ENCODE measurements at regions not wholly inside any gene's neighbourhood (a gene's known extent, or its start where the extent isn't known, plus 50 kb on each side); places are given as distances from the start of the nearest gene placed in this dataset.

DNA sequence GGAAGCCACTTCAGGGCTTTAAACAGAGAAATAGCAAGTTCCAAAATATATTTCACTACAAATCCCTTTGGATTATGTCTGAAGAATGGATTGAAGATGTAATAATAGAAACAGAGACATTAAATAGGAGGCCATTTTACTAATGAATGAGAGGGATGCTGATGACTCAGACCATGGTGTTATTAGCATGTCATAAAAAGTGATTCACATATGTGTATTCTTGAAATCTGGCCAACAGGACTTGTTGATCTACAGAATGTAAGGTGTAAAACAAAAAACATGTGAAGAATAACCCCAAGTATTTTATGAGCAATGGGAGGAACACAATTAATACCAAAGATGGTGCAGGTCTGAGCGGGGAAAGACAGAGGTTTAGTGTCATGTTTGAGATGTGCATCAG is 873.7 kb downstream of the SLITRK5 start:
- no peak overlapping the region for H3K27ac ChIP-seq (ENCODE audit: low read depth, low read length)
- no peaks in the 10 kb centered on the region for H3K27me3 ChIP-seq (ENCODE audit: control insufficient read depth in 1 of 2, insufficient read depth in 2 of 2, low read length in 2 of 2)
- H3K9ac ChIP-seq (ENCODE audit: low read depth in 1 of 2, low read length in 2 of 2) = no peak overlapping the region
- no peak overlapping the region for H3K4me3 ChIP-seq (ENCODE audit: low read depth in 1 of 2, low read length in 2 of 2)
- no peaks in the 10 kb centered on the region for H3K36me3 ChIP-seq (ENCODE audit: control insufficient read depth in 1 of 2, insufficient read depth in 2 of 2, low read length in 2 of 2)
- H3K9me3 ChIP-seq (ENCODE audit: control insufficient read depth in 1 of 2, low read length in 2 of 2) = peaks cover 3 to 6% of the 10 kb centered on the region in 2 donors
- no peaks in the 10 kb centered on the region for H3K4me1 ChIP-seq (ENCODE audit: control insufficient read depth in 1 of 2, insufficient read depth in 2 of 2, low read length in 2 of 2)

DNA sequence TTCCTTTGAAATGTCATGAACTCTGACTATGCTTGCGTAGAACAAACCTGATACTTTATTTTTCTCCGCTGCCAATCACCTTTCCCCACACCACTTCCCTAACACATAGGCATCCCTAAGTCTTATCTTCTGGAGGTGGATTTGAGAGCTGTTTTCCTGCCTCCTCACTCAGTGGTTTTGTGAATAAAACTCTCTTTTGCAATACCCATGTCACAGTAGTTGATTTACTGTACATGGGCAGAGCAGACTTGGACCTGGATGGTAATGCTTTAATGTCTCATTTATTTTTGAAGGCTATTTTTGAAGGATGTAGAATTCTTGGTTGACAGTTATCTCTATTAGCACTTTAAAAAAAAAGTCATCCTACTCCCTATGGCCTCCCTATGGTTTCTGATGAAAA is 881.8 kb downstream of the SLITRK5 start:
- no peak overlapping the region for H3K27ac ChIP-seq (ENCODE audit: low read depth, low read length)
- H3K4me1 ChIP-seq (ENCODE audit: control insufficient read depth in 1 of 2, insufficient read depth in 2 of 2, low read length in 2 of 2) = no peaks in the 10 kb centered on the region

DNA sequence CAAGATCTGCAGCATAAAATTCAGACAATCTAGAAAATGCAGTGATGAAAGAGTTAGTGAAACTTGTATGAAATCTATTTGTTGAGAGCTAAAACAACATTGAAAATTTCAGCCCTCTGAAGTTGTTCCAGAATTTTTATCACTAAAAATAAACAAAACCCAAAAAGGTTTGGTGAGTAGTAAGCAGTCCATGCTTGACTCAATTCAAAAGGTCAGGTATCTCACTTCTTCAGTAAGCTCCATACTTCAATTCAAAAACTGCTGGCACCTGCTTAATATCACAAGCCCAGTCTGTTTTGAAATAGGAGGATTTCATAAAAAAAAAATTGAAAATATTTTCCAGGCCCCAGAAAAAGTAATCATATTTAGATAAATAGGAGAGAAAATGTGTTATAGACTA is 894.4 kb downstream of the SLITRK5 start:
- H3K36me3 ChIP-seq (ENCODE audit: control insufficient read depth in 1 of 2, insufficient read depth in 2 of 2, low read length in 2 of 2) = no peaks in the 10 kb centered on the region
- H3K9ac ChIP-seq (ENCODE audit: low read depth in 1 of 2, low read length in 2 of 2) = no peak overlapping the region
- H3K4me3 ChIP-seq (ENCODE audit: low read depth in 1 of 2, low read length in 2 of 2) = no peak overlapping the region
- H3K9me3 ChIP-seq (ENCODE audit: control insufficient read depth in 1 of 2, low read length in 2 of 2) = peaks cover 0 to 2% of the 10 kb centered on the region in 2 donors
- no peaks in the 10 kb centered on the region for H3K4me1 ChIP-seq (ENCODE audit: control insufficient read depth in 1 of 2, insufficient read depth in 2 of 2, low read length in 2 of 2)
- H3K27me3 ChIP-seq (ENCODE audit: control insufficient read depth in 1 of 2, insufficient read depth in 2 of 2, low read length in 2 of 2) = no peaks in the 10 kb centered on the region
- H3K27ac ChIP-seq (ENCODE audit: low read depth, low read length) = no peak overlapping the region

More for the DNA sequence above, 881.8 kb downstream of the SLITRK5 start:
- Histone ChIP-seq H3K4me3 (ENCODE audit: low read depth in 1 of 2, low read length in 2 of 2) (no peak overlapping the region), H3K36me3 (ENCODE audit: control insufficient read depth in 1 of 2, insufficient read depth in 2 of 2, low read length in 2 of 2) (no peaks in the 10 kb centered on the region), H3K27me3 (ENCODE audit: control insufficient read depth in 1 of 2, insufficient read depth in 2 of 2, low read length in 2 of 2) (no peaks in the 10 kb centered on the region), H3K9me3 (ENCODE audit: control insufficient read depth in 1 of 2, low read length in 2 of 2) (peaks cover under 1 to 6% of the 10 kb centered on the region in 2 donors), H3K9ac (ENCODE audit: low read depth in 1 of 2, low read length in 2 of 2) (no peak overlapping the region)

GRCh38 chr13:88585861-88586260 is 914.7 kb downstream of the SLITRK5 start:
- Histone ChIP-seq H3K9ac (ENCODE audit: low read depth in 1 of 2, low read length in 2 of 2) (no peak overlapping the region), H3K27me3 (ENCODE audit: control insufficient read depth in 1 of 2, insufficient read depth in 2 of 2, low read length in 2 of 2) (no peaks in the 10 kb centered on the region), H3K4me3 (ENCODE audit: low read depth in 1 of 2, low read length in 2 of 2) (no peak overlapping the region), H3K27ac (ENCODE audit: low read depth, low read length) (no peak overlapping the region), H3K9me3 (ENCODE audit: control insufficient read depth in 1 of 2, low read length in 2 of 2) (no peaks in the 10 kb centered on the region), H3K4me1 (ENCODE audit: control insufficient read depth in 1 of 2, insufficient read depth in 2 of 2, low read length in 2 of 2) (no peaks in the 10 kb centered on the region), H3K36me3 (ENCODE audit: control insufficient read depth in 1 of 2, insufficient read depth in 2 of 2, low read length in 2 of 2) (no peaks in the 10 kb centered on the region)

GRCh38 chr13:88586263-88586662 is 915.1 kb downstream of the SLITRK5 start:
- H3K4me1 ChIP-seq (ENCODE audit: control insufficient read depth in 1 of 2, insufficient read depth in 2 of 2, low read length in 2 of 2) = no peaks in the 10 kb centered on the region
- H3K27ac ChIP-seq (ENCODE audit: low read depth, low read length) = no peak overlapping the region
- peaks cover under 1% of the 10 kb centered on the region in 2 donors for H3K9me3 ChIP-seq (ENCODE audit: control insufficient read depth in 1 of 2, low read length in 2 of 2)
- no peaks in the 10 kb centered on the region for H3K27me3 ChIP-seq (ENCODE audit: control insufficient read depth in 1 of 2, insufficient read depth in 2 of 2, low read length in 2 of 2)
- H3K4me3 ChIP-seq (ENCODE audit: low read depth in 1 of 2, low read length in 2 of 2) = no peak overlapping the region
- no peak overlapping the region for H3K9ac ChIP-seq (ENCODE audit: low read depth in 1 of 2, low read length in 2 of 2)
- H3K36me3 ChIP-seq (ENCODE audit: control insufficient read depth in 1 of 2, insufficient read depth in 2 of 2, low read length in 2 of 2) = no peaks in the 10 kb centered on the region

DNA sequence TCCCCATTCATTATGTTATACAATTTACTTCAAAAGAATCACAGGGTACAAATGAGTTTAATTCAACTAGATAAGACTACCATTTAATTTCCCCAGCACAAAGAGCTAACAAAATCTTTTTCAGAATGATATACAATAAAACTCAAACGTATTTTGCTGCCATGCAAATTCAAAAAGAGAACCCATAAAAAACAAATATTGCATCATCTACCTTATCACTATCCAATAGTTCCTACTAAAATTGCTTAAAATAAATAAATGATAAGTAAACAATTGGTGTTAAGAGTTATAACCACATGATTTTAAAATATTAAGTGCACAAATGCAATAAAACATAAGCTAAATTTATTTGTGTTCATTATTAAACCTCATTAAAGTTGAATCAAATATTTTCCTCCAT is 919.4 kb downstream of the SLITRK5 start:
- Histone ChIP-seq H3K27ac (ENCODE audit: low read depth, low read length) (no peak overlapping the region), H3K27me3 (ENCODE audit: control insufficient read depth in 1 of 2, insufficient read depth in 2 of 2, low read length in 2 of 2) (no peaks in the 10 kb centered on the region), H3K4me3 (ENCODE audit: low read depth in 1 of 2, low read length in 2 of 2) (no peak overlapping the region), H3K4me1 (ENCODE audit: control insufficient read depth in 1 of 2, insufficient read depth in 2 of 2, low read length in 2 of 2) (no peaks in the 10 kb centered on the region), H3K36me3 (ENCODE audit: control insufficient read depth in 1 of 2, insufficient read depth in 2 of 2, low read length in 2 of 2) (no peaks in the 10 kb centered on the region), H3K9ac (ENCODE audit: low read depth in 1 of 2, low read length in 2 of 2) (no peak overlapping the region), H3K9me3 (ENCODE audit: control insufficient read depth in 1 of 2, low read length in 2 of 2) (peaks cover 17 to 19% of the 10 kb centered on the region in 2 donors)

GRCh38 chr13:88592105-88592504 is 920.9 kb downstream of the SLITRK5 start:
- Histone ChIP-seq H3K4me3 (ENCODE audit: low read depth in 1 of 2, low read length in 2 of 2) (no peak overlapping the region), H3K36me3 (ENCODE audit: control insufficient read depth in 1 of 2, insufficient read depth in 2 of 2, low read length in 2 of 2) (no peaks in the 10 kb centered on the region), H3K4me1 (ENCODE audit: control insufficient read depth in 1 of 2, insufficient read depth in 2 of 2, low read length in 2 of 2) (no peaks in the 10 kb centered on the region), H3K27ac (ENCODE audit: low read depth, low read length) (no peak overlapping the region), H3K9me3 (ENCODE audit: control insufficient read depth in 1 of 2, low read length in 2 of 2) (peaks cover 17 to 19% of the 10 kb centered on the region in 2 donors), H3K9ac (ENCODE audit: low read depth in 1 of 2, low read length in 2 of 2) (no peak overlapping the region), H3K27me3 (ENCODE audit: control insufficient read depth in 1 of 2, insufficient read depth in 2 of 2, low read length in 2 of 2) (no peaks in the 10 kb centered on the region)

DNA sequence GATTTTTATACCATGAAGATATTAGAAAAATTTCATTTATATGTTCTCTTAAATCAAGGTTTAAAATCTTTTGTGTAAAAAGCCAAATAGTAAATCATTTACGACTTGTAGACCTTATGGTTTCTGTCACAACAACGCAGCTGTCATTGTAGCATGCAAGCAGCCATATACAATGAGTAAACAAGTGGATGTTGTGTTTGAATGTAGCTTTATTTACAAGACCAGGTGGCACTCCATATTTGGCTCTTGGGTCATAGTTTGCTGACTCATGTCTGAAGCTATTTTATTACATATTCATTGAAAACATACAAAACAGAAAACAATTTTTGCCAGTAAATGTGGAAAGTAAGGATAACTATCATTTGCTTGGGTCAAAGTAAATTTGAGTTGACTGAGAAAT is 930.8 kb downstream of the SLITRK5 start:
- no peaks in the 10 kb centered on the region for H3K4me1 ChIP-seq (ENCODE audit: control insufficient read depth in 1 of 2, insufficient read depth in 2 of 2, low read length in 2 of 2)
- H3K36me3 ChIP-seq (ENCODE audit: control insufficient read depth in 1 of 2, insufficient read depth in 2 of 2, low read length in 2 of 2) = no peaks in the 10 kb centered on the region
- H3K9ac ChIP-seq (ENCODE audit: low read depth in 1 of 2, low read length in 2 of 2) = no peak overlapping the region
- H3K27me3 ChIP-seq (ENCODE audit: control insufficient read depth in 1 of 2, insufficient read depth in 2 of 2, low read length in 2 of 2) = no peaks in the 10 kb centered on the region
- no peak overlapping the region for H3K4me3 ChIP-seq (ENCODE audit: low read depth in 1 of 2, low read length in 2 of 2)
- peaks cover 0 to 2% of the 10 kb centered on the region in 2 donors for H3K9me3 ChIP-seq (ENCODE audit: control insufficient read depth in 1 of 2, low read length in 2 of 2)
- no peak overlapping the region for H3K27ac ChIP-seq (ENCODE audit: low read depth, low read length)

DNA sequence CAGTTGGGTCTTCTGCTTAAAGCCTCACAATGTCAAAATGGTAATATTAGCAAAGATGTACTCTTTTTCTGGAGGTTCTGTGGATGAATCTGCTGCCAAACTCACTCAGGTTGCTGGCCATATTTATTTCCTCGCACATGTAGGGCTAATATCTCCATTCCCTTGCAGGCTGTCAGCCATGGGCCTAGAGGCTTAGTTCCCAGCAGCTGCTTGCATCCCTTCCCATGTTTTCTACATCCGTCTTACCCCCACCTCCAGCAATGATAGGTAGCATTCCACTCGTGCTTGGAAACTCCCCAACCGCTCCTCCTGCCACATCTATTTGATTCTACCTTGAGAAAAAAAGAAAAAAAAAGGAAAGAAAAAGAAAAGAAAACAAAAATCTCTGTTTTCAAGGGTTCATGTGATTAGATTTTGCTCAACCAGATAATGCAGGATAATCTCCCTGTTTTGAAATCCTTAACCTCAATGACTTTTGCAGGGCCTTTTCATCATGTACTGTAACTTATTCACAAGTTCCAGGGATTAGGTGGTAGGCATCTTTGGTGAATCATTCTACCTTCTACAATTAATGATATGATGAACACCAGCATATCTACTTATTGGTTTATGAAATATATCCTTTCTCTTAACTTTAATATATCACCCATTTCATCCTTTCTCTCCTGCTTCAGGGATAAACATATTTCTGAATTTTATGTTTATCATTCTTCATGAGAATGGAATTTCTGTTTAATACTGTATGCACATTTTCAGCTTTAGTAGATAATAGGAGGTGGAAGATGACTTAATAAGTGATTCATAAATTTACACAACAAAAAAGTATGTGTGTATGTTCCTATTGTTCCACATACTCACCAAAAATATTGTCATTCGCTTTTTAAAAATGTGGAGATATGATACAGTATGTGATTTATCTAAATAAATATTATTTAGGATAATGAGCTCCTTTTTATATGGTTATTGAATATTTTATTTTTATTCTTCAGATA is 931.9 kb downstream of the SLITRK5 start:
- Histone ChIP-seq H3K9ac (ENCODE audit: low read depth in 1 of 2, low read length in 2 of 2) (no peak overlapping the region), H3K9me3 (ENCODE audit: control insufficient read depth in 1 of 2, low read length in 2 of 2) (peaks cover 0 to 2% of the 10 kb centered on the region in 2 donors), H3K4me3 (ENCODE audit: low read depth in 1 of 2, low read length in 2 of 2) (no peak overlapping the region), H3K27ac (ENCODE audit: low read depth, low read length) (no peak overlapping the region), H3K27me3 (ENCODE audit: control insufficient read depth in 1 of 2, insufficient read depth in 2 of 2, low read length in 2 of 2) (no peaks in the 10 kb centered on the region), H3K4me1 (ENCODE audit: control insufficient read depth in 1 of 2, insufficient read depth in 2 of 2, low read length in 2 of 2) (no peaks in the 10 kb centered on the region), H3K36me3 (ENCODE audit: control insufficient read depth in 1 of 2, insufficient read depth in 2 of 2, low read length in 2 of 2) (no peaks in the 10 kb centered on the region)

DNA sequence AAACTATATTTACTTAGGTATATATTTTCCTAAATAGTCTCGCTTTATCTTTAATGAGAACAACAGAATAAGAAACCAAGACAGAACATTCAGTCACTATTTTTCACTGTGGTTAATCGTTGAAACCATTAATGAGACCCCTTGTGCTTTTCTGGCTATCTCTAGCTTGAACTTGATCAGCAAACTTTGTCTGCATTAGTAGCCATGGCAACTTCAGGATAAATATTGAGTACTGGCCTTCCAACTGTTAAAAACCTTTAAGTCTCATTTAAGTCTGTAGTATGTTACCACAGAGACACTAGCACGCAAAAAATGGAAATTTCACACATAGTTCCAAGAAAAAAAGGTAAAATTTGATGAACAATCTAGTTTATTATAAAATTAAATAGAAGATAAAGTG is 946.0 kb downstream of the SLITRK5 start:
- no peaks in the 10 kb centered on the region for H3K27me3 ChIP-seq (ENCODE audit: control insufficient read depth in 1 of 2, insufficient read depth in 2 of 2, low read length in 2 of 2)
- no peaks in the 10 kb centered on the region for H3K4me1 ChIP-seq (ENCODE audit: control insufficient read depth in 1 of 2, insufficient read depth in 2 of 2, low read length in 2 of 2)
- no peak overlapping the region for H3K4me3 ChIP-seq (ENCODE audit: low read depth in 1 of 2, low read length in 2 of 2)
- H3K9ac ChIP-seq (ENCODE audit: low read depth in 1 of 2, low read length in 2 of 2) = no peak overlapping the region
- H3K36me3 ChIP-seq (ENCODE audit: control insufficient read depth in 1 of 2, insufficient read depth in 2 of 2, low read length in 2 of 2) = no peaks in the 10 kb centered on the region
- no peak overlapping the region for H3K27ac ChIP-seq (ENCODE audit: low read depth, low read length)
- peaks cover 6 to 9% of the 10 kb centered on the region in 2 donors for H3K9me3 ChIP-seq (ENCODE audit: control insufficient read depth in 1 of 2, low read length in 2 of 2)
